PFSK-1 (cell line): ENCODE measurements at regions not wholly inside any gene's neighbourhood (a gene's known extent, or its start where the extent isn't known, plus 50 kb on each side); places are given as distances from the start of the nearest gene placed in this dataset.

Source experiments
- FOXP2 ChIP-seq: optimal IDR thresholded peaks from 2 replicates; pipeline ENCODE3; 2011; ENCODE audit warnings: borderline replicate concordance, control low read depth, inconsistent platforms; ENCODE audit not compliant: insufficient read depth; ENCODE audit errors: extremely low read length, extremely low read depth
- POLR2AphosphoS5 ChIP-seq: IDR thresholded peaks from 2 replicates; pipeline ENCODE4 v1.6.1; 2012; ENCODE audit warnings: low read depth, mild to moderate bottlenecking, control low read depth, low read length, moderate library complexity
- REST ChIP-seq, 2 experiments: IDR thresholded peaks; 2 replicates each; pipeline versions ENCODE4 v1.6.1 to v1.8.0; 2011 to 2012; ENCODE audit warnings: low read depth in 2 of 2, low read length in 2 of 2, control low read depth in 1 of 2, inconsistent platforms in 1 of 2, mild to moderate bottlenecking in 1 of 2, moderate library complexity in 1 of 2; ENCODE audit not compliant: insufficient read depth in 1 of 2
- SIN3A ChIP-seq: IDR thresholded peaks from 2 replicates; pipeline ENCODE4 v1.6.1; 2012; ENCODE audit warnings: mild to moderate bottlenecking, low read length, moderate library complexity, borderline replicate concordance; ENCODE audit not compliant: insufficient read depth
- TAF1 ChIP-seq: IDR thresholded peaks from 2 replicates; pipeline ENCODE4 v1.6.1; 2012; ENCODE audit warnings: low read length, control low read depth, borderline replicate concordance; ENCODE audit not compliant: insufficient read depth

GRCh38 chr20:39214828-39215227 lies 252.7 kb downstream of the DHX35 start:
- TF ChIP-seq REST (IDR thresholded peaks at IDR 0.05; ENCODE audit: insufficient read depth in 1 of 2, low read depth in 2 of 2, low read length in 2 of 2) (no peak), POLR2AphosphoS5 (no peak), FOXP2 (no peak), TAF1 (no peak), SIN3A (no peak)

- TF ChIP-seq REST (IDR thresholded peaks at IDR 0.05; ENCODE audit: insufficient read depth in 1 of 2, low read depth in 2 of 2, low read length in 2 of 2) (no peak), POLR2AphosphoS5 (no peak), SIN3A (no peak), FOXP2 (no peak), TAF1 (no peak)
Measured at GRCh38 chr20:39213476-39214145, 251.5 kb downstream of the DHX35 start.

DNA sequence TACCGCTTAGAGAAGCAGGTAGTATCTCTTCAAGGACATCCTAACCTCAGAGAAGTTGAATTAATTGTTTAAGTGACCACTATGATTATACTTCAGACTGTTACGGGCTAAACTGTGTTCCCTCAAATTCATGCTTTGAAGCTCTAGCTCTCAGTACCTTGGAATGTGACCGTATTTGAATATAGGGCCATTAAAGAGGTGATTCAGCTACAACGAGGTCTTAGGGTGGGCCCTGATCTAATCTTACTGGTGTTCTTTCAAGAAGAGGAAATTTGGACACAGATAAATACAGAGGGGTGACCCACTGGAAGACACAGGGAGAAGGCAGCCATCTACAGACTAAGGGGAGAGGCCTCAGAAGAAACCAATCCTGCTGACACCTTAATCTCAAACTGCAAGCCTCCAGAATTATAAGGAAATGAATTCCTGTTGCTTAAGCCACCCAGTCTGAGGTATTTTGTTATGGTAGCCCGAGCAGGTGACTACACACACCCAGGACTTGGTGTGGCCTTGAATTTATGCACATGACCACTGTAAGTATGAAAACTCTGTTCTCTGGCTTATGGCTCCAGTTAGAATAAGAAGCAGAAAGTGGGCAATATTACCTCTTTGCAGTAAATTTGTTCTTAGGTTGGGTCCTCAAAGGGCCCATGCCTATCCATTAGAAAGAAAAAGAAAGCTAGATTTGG lies 249.1 kb downstream of the DHX35 start:
- TF ChIP-seq REST (IDR thresholded peaks at IDR 0.05; ENCODE audit: insufficient read depth in 1 of 2, low read depth in 2 of 2, low read length in 2 of 2) (no peak), SIN3A (no peak), POLR2AphosphoS5 (no peak), TAF1 (no peak), FOXP2 (no peak)

DNA sequence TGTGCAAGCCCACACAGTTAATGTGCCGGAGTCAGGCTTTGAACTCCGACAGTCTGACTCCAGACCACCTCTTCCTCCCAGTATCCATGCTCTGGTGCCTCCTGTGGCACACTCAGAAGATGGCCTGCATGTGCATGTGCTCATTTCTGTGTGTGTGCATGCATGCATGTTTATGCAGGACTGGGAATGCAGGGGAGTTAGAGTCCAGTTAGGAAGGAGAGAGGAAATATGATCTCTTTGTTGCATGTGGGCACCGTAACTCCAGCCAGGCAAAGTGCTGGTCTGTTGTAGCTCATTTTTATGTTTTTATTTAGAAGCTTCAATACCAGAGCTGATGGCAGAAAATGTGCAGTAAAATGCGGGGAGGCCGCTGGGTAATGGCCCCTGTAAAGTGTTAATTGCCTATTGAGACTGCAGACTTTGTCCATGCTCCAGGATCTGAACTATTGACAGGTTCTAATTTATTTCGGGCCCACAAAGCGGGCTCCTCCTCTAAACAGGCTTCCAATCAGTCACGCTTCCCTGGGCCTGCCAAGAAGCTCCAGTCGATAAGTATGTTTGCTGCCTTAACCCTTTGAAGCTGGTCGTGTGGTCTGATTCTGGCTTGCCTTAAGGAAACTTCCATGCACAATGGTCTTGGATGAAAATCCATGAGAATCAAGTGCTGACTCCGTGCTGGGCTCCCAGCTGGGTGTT lies 248.3 kb downstream of the DHX35 start:
- TF ChIP-seq TAF1 (no peak), REST (IDR thresholded peaks at IDR 0.05; ENCODE audit: insufficient read depth in 1 of 2, low read depth in 2 of 2, low read length in 2 of 2) (no peak), FOXP2 (no peak), SIN3A (no peak), POLR2AphosphoS5 (no peak)
